ENCODE measurements at regions not wholly inside any gene's neighbourhood (a gene's known extent, or its start where the extent isn't known, plus 50 kb on each side); places are given as distances from the start of the nearest gene placed in this dataset.

GRCh38 chr3:116834816-116835215 is 125.2 kb downstream of the TUSC7 start:
- TF ChIP-seq CTCF (IDR thresholded peaks at IDR 0.05) (no peak), POLR2AphosphoS5 (IDR thresholded peaks at IDR 0.05) (no peak)

All from transverse colon (tissue), 4 donors.